ENCODE measurements at regions not wholly inside any gene's neighbourhood (a gene's known extent, or its start where the extent isn't known, plus 50 kb on each side); places are given as distances from the start of the nearest gene placed in this dataset.

GRCh38 chr18:41899535-41899934 is 55.5 kb upstream of the PIK3C3 start:
- no peaks in the 10 kb centered on the region for H3K27me3 ChIP-seq
- in situ Hi-C loops (cut with MboI; ENCODE audit: low pct_ligation_motif_present in 1 of 4, low pct_unique_long_range_greater_than_20kb in 1 of 4, low sequenced_read_pairs in 3 of 4) = no loop called here
- no peak overlapping the region for H3K4me3 ChIP-seq
- no peaks in the 10 kb centered on the region for H3K4me1 ChIP-seq
- no peak overlapping the region for H3K27ac ChIP-seq
- no peak for DNase-seq
- no peaks in the 10 kb centered on the region for H3K36me3 ChIP-seq
- intact Hi-C loops (cut with DNase I; ENCODE audit: low total_unique reads) = no loop called here
- TF ChIP-seq EP300 (IDR thresholded peaks at IDR 0.05; ENCODE audit: low read depth) (no peak), POLR2AphosphoS5 (IDR thresholded peaks at IDR 0.05) (no peak), CTCF (IDR thresholded peaks at IDR 0.05) (no peak), POLR2A (IDR thresholded peaks at IDR 0.05) (no peak)
- 85 to 91% methylated on average over 2 of the region's 2 CpGs for WGBS, 2 donors (ENCODE audit: low coverage in 1 of 2)
- no peaks in the 10 kb centered on the region for H3K9me3 ChIP-seq

- Histone ChIP-seq H3K27ac (no peak overlapping the region), H3K36me3 (no peaks in the 10 kb centered on the region), H3K27me3 (no peaks in the 10 kb centered on the region), H3K9me3 (no peaks in the 10 kb centered on the region), H3K4me3 (no peak overlapping the region), H3K4me1 (no peaks in the 10 kb centered on the region)
- in situ Hi-C loops (cut with MboI; ENCODE audit: low pct_ligation_motif_present in 1 of 4, low pct_unique_long_range_greater_than_20kb in 1 of 4, low sequenced_read_pairs in 3 of 4) = no loop called here
- TF ChIP-seq EP300 (IDR thresholded peaks at IDR 0.05; ENCODE audit: low read depth) = no peak
- TF ChIP-seq POLR2AphosphoS5 (IDR thresholded peaks at IDR 0.05) = no peak
- TF ChIP-seq CTCF (IDR thresholded peaks at IDR 0.05) = no peak
- no peak for TF ChIP-seq POLR2A (IDR thresholded peaks at IDR 0.05)
- intact Hi-C loops (cut with DNase I; ENCODE audit: low total_unique reads) = no loop called here
- no peak for DNase-seq
Measured at GRCh38 chr18:41893432-41893831, 61.6 kb upstream of the PIK3C3 start.

GRCh38 chr18:41887100-41887499 is 67.9 kb upstream of the PIK3C3 start:
- in situ Hi-C loops (cut with MboI; ENCODE audit: low pct_ligation_motif_present in 1 of 4, low pct_unique_long_range_greater_than_20kb in 1 of 4, low sequenced_read_pairs in 3 of 4) = no loop called here

GRCh38 chr18:41886126-41886807 is 68.8 kb upstream of the PIK3C3 start:
- Histone ChIP-seq H3K9me3 (no peaks in the 10 kb centered on the region), H3K4me1 (no peaks in the 10 kb centered on the region), H3K36me3 (no peaks in the 10 kb centered on the region), H3K4me3 (no peak overlapping the region), H3K27me3 (no peaks in the 10 kb centered on the region), H3K27ac (no peak overlapping the region)
- intact Hi-C loops (cut with DNase I; ENCODE audit: low total_unique reads) (no loop called here), in situ Hi-C loops (cut with MboI; ENCODE audit: low pct_ligation_motif_present in 1 of 4, low pct_unique_long_range_greater_than_20kb in 1 of 4, low sequenced_read_pairs in 3 of 4) (no loop called here)
- no peak for DNase-seq
- 67 to 77% methylated on average over 10 to 12 of the region's 12 CpGs for WGBS, 2 donors (ENCODE audit: low coverage in 1 of 2)
- no peak for TF ChIP-seq EP300 (IDR thresholded peaks at IDR 0.05; ENCODE audit: low read depth)
- TF ChIP-seq POLR2AphosphoS5 (IDR thresholded peaks at IDR 0.05) = no peak
- TF ChIP-seq POLR2A (IDR thresholded peaks at IDR 0.05) = no peak
- TF ChIP-seq CTCF (IDR thresholded peaks at IDR 0.05) = no peak

More at GRCh38 chr18:41887100-41887499, 67.9 kb upstream of the PIK3C3 start:
- Histone ChIP-seq H3K4me1 (no peaks in the 10 kb centered on the region), H3K4me3 (no peak overlapping the region), H3K36me3 (no peaks in the 10 kb centered on the region), H3K9me3 (no peaks in the 10 kb centered on the region), H3K27me3 (no peaks in the 10 kb centered on the region), H3K27ac (no peak overlapping the region)
- WGBS, 2 donors (ENCODE audit: low coverage in 1 of 2) = 20 to 60% methylated on average over 1 of the region's 1 CpG
- intact Hi-C loops (cut with DNase I; ENCODE audit: low total_unique reads) = no loop called here
- DNase-seq = no peak
- TF ChIP-seq POLR2A (IDR thresholded peaks at IDR 0.05) = no peak
- no peak for TF ChIP-seq EP300 (IDR thresholded peaks at IDR 0.05; ENCODE audit: low read depth)
- TF ChIP-seq POLR2AphosphoS5 (IDR thresholded peaks at IDR 0.05) = no peak
- no peak for TF ChIP-seq CTCF (IDR thresholded peaks at IDR 0.05)
